ENCODE measurements at regions not wholly inside any gene's neighbourhood (a gene's known extent, or its start where the extent isn't known, plus 50 kb on each side); places are given as distances from the start of the nearest gene placed in this dataset.

DNA sequence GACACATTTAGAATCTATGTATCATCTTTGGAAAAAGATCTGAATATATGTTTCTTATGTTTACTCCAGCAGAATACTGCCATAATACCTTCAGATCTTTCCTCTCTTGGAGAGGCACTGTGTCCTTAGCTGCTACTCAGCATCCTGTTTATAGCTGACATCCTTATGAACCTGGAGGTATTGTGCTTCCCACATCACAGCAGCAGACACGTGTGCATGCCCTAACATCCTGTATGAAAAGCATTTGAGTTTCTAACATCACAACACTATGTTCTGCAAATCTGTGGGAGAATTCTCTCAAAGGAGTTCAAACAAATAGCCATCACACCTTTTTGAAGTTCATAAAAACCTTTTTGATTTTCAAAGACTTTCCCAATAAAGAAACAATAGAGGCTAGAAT lies 216.0 kb downstream of the GJA1 start:
- no peak for TF ChIP-seq RAD21 (conservative IDR thresholded peaks at IDR 0.05)
- no peak for TF ChIP-seq EP300 (conservative IDR thresholded peaks at IDR 0.05; ENCODE audit: poor library complexity, severe bottlenecking)
- Histone ChIP-seq H3K9me2 (ENCODE audit: insufficient read depth, low read length) (no peaks in the 10 kb centered on the region), H3F3A (ENCODE audit: insufficient read depth, low read length, poor library complexity, severe bottlenecking) (no peaks in the 10 kb centered on the region), H3K27me3 (ENCODE audit: insufficient read depth, low read depth, low read length) (no peaks in the 10 kb centered on the region), H3K36me3 (ENCODE audit: insufficient read depth, low read length) (no peaks in the 10 kb centered on the region), H3K79me2 (replicated peaks; ENCODE audit: insufficient read depth, low read length) (no peaks in the 10 kb centered on the region), H3K9ac (ENCODE audit: low read length) (no peak overlapping the region), H3K4me3 (ENCODE audit: low read length) (no peak overlapping the region), H2AFZ (ENCODE audit: low read depth, low read length) (no peak overlapping the region), H3K4me2 (ENCODE audit: low read length) (no peak overlapping the region), H3K27ac (ENCODE audit: low read length) (no peak overlapping the region), H3K9me3 (ENCODE audit: low read length) (no peaks in the 10 kb centered on the region), H4K20me1 (ENCODE audit: insufficient read depth) (no peaks in the 10 kb centered on the region)

DNA sequence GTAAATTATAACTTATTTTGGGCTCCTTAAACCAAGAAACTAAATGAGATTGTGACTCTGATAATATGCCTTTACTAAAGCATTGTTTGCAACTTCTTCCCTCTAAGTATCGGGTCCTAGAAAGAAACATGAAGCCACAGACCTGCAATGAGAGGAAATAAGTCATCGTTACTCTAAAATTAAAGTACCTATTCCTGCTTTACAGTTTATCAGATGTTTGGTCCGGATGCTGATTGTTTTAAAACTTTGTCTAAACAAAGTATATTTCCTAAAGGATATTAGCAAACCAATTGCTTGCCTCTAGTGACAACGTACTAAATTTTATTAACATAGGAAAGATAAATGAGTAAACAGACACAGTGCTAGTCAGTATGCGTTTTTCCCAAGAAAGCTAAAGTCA lies 216.8 kb downstream of the GJA1 start:
- no peaks in the 10 kb centered on the region for H4K20me1 ChIP-seq (ENCODE audit: insufficient read depth)
- H3K27ac ChIP-seq (ENCODE audit: low read length), result no peak overlapping the region
- no peaks in the 10 kb centered on the region for H3K9me3 ChIP-seq (ENCODE audit: low read length)
- no peak overlapping the region for H3K4me2 ChIP-seq (ENCODE audit: low read length)
- H2AFZ ChIP-seq (ENCODE audit: low read depth, low read length), result no peak overlapping the region
- H3K9me2 ChIP-seq (ENCODE audit: insufficient read depth, low read length), result no peaks in the 10 kb centered on the region
- no peaks in the 10 kb centered on the region for H3F3A ChIP-seq (ENCODE audit: insufficient read depth, low read length, poor library complexity, severe bottlenecking)
- H3K9ac ChIP-seq (ENCODE audit: low read length), result no peak overlapping the region
- no peaks in the 10 kb centered on the region for H3K79me2 ChIP-seq (replicated peaks; ENCODE audit: insufficient read depth, low read length)
- H3K36me3 ChIP-seq (ENCODE audit: insufficient read depth, low read length), result no peaks in the 10 kb centered on the region
- no peaks in the 10 kb centered on the region for H3K27me3 ChIP-seq (ENCODE audit: insufficient read depth, low read depth, low read length)
- H3K4me3 ChIP-seq (ENCODE audit: low read length), result no peak overlapping the region
- TF ChIP-seq EZH2 (IDR thresholded peaks at IDR 0.05; ENCODE audit: borderline replicate concordance, insufficient read depth, low read length, poor library complexity, severe bottlenecking), result no peak
- TF ChIP-seq SMC3 (conservative IDR thresholded peaks at IDR 0.05; ENCODE audit: poor library complexity), result no peak
- TF ChIP-seq, protein P1, sequence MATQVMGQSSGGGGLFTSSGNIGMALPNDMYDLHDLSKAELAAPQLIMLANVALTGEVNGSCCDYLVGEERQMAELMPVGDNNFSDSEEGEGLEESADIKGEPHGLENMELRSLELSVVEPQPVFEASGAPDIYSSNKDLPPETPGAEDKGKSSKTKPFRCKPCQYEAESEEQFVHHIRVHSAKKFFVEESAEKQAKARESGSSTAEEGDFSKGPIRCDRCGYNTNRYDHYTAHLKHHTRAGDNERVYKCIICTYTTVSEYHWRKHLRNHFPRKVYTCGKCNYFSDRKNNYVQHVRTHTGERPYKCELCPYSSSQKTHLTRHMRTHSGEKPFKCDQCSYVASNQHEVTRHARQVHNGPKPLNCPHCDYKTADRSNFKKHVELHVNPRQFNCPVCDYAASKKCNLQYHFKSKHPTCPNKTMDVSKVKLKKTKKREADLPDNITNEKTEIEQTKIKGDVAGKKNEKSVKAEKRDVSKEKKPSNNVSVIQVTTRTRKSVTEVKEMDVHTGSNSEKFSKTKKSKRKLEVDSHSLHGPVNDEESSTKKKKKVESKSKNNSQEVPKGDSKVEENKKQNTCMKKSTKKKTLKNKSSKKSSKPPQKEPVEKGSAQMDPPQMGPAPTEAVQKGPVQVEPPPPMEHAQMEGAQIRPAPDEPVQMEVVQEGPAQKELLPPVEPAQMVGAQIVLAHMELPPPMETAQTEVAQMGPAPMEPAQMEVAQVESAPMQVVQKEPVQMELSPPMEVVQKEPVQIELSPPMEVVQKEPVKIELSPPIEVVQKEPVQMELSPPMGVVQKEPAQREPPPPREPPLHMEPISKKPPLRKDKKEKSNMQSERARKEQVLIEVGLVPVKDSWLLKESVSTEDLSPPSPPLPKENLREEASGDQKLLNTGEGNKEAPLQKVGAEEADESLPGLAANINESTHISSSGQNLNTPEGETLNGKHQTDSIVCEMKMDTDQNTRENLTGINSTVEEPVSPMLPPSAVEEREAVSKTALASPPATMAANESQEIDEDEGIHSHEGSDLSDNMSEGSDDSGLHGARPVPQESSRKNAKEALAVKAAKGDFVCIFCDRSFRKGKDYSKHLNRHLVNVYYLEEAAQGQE (IDR thresholded peaks at IDR 0.05; ENCODE audit: borderline replicate concordance), result no peak
- TF ChIP-seq, protein P2, sequence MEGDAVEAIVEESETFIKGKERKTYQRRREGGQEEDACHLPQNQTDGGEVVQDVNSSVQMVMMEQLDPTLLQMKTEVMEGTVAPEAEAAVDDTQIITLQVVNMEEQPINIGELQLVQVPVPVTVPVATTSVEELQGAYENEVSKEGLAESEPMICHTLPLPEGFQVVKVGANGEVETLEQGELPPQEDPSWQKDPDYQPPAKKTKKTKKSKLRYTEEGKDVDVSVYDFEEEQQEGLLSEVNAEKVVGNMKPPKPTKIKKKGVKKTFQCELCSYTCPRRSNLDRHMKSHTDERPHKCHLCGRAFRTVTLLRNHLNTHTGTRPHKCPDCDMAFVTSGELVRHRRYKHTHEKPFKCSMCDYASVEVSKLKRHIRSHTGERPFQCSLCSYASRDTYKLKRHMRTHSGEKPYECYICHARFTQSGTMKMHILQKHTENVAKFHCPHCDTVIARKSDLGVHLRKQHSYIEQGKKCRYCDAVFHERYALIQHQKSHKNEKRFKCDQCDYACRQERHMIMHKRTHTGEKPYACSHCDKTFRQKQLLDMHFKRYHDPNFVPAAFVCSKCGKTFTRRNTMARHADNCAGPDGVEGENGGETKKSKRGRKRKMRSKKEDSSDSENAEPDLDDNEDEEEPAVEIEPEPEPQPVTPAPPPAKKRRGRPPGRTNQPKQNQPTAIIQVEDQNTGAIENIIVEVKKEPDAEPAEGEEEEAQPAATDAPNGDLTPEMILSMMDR (IDR thresholded peaks at IDR 0.05; ENCODE audit: poor library complexity, severe bottlenecking), result no peak
- no peak for TF ChIP-seq RAD21 (conservative IDR thresholded peaks at IDR 0.05)
- TF ChIP-seq EP300 (conservative IDR thresholded peaks at IDR 0.05; ENCODE audit: poor library complexity, severe bottlenecking), result no peak
- TF ChIP-seq MXI1 (conservative IDR thresholded peaks at IDR 0.05; ENCODE audit: poor library complexity, severe bottlenecking), result no peak
- no peak for TF ChIP-seq TAF1 (IDR thresholded peaks at IDR 0.05; ENCODE audit: low read depth)
- TF ChIP-seq POLR2AphosphoS5 (IDR thresholded peaks at IDR 0.05), result no peak
